ENCODE measurements at regions not wholly inside any gene's neighbourhood (a gene's known extent, or its start where the extent isn't known, plus 50 kb on each side); places are given as distances from the start of the nearest gene placed in this dataset.
"Not testable (repeated sequence)": the region's sequence is repeated elsewhere in the genome, so short reads cannot be mapped to it uniquely, and the experiment has no call there.

- no peak for DNase-seq
- Histone ChIP-seq H3K27me3 (no peaks in the 10 kb centered on the region), H3K4me1 (no peaks in the 10 kb centered on the region), H3K36me3 (no peaks in the 10 kb centered on the region), H3K4me3 (no peak overlapping the region), H3K27ac (no peak overlapping the region), H3K9me3 (no peaks in the 10 kb centered on the region)
- TF ChIP-seq POLR2AphosphoS5 (IDR thresholded peaks at IDR 0.05) = no peak
- intact Hi-C loops (cut with DNase I; ENCODE audit: low total_unique reads) = no loop called here
- 84 to 99% (median 92%) methylated on average over 2 of the region's 2 CpGs for WGBS, 5 donors
These were observed 164.9 kb downstream of the NAA11 start for GRCh38 chr4:79160962-79161361.

- DNase-seq; H3K9me3 ChIP-seq; H3K4me1 ChIP-seq; H3K27ac ChIP-seq; intact Hi-C loops (cut with DNase I; ENCODE audit: low total_unique reads); H3K4me3 ChIP-seq; H3K27me3 ChIP-seq; H3K36me3 ChIP-seq: not testable (repeated sequence)
- WGBS, 5 donors = 67 to 87% (median 76%) methylated on average over 2 of the region's 2 CpGs
These were observed 167.2 kb downstream of the NAA11 start for GRCh38 chr4:79158705-79159104.

- 57 to 65% (median 60%) methylated on average over 3 of the region's 3 CpGs for WGBS, 5 donors
- TF ChIP-seq POLR2AphosphoS5 (IDR thresholded peaks at IDR 0.05) = no peak
- TF ChIP-seq POLR2A (IDR thresholded peaks at IDR 0.05) = no peak
- no peak for TF ChIP-seq CTCF (IDR thresholded peaks at IDR 0.05)
- no peak for TF ChIP-seq EP300 (IDR thresholded peaks at IDR 0.05)
- H3K27me3 ChIP-seq = no peaks in the 10 kb centered on the region
- H3K36me3 ChIP-seq = no peaks in the 10 kb centered on the region
- no peak overlapping the region for H3K27ac ChIP-seq
- intact Hi-C loops (cut with DNase I; ENCODE audit: low total_unique reads) = no loop called here
- no peaks in the 10 kb centered on the region for H3K4me1 ChIP-seq
- no peak for DNase-seq
- H3K9me3 ChIP-seq = peaks cover 0 to 6% (median 0%) of the 10 kb centered on the region in 4 donors
- no peak overlapping the region for H3K4me3 ChIP-seq
These were observed 170.5 kb downstream of the NAA11 start for GRCh38 chr4:79155336-79155735.

- TF ChIP-seq EP300 (IDR thresholded peaks at IDR 0.05) = no peak
- no peak for TF ChIP-seq POLR2AphosphoS5 (IDR thresholded peaks at IDR 0.05)
- TF ChIP-seq CTCF (IDR thresholded peaks at IDR 0.05) = no peak
- TF ChIP-seq POLR2A (IDR thresholded peaks at IDR 0.05) = no peak
- Histone ChIP-seq H3K36me3 (no peaks in the 10 kb centered on the region), H3K9me3 (peaks cover 0 to 6% (median 0%) of the 10 kb centered on the region in 4 donors), H3K4me1 (no peaks in the 10 kb centered on the region), H3K27ac (no peak overlapping the region), H3K4me3 (no peak overlapping the region), H3K27me3 (no peaks in the 10 kb centered on the region)
- no peak for DNase-seq
- intact Hi-C loops (cut with DNase I; ENCODE audit: low total_unique reads) = no loop called here
These were observed 174.9 kb downstream of the NAA11 start for GRCh38 chr4:79150820-79151416.

- Histone ChIP-seq H3K9me3 (peaks cover 0 to 16% (median 6%) of the 10 kb centered on the region in 4 donors), H3K4me1 (no peaks in the 10 kb centered on the region), H3K4me3 (no peak overlapping the region), H3K27me3 (no peaks in the 10 kb centered on the region), H3K27ac (no peak overlapping the region), H3K36me3 (no peaks in the 10 kb centered on the region)
- TF ChIP-seq CTCF (IDR thresholded peaks at IDR 0.05) = no peak
- no peak for TF ChIP-seq EP300 (IDR thresholded peaks at IDR 0.05)
- TF ChIP-seq POLR2AphosphoS5 (IDR thresholded peaks at IDR 0.05) = no peak
- TF ChIP-seq POLR2A (IDR thresholded peaks at IDR 0.05) = no peak
- intact Hi-C loops (cut with DNase I; ENCODE audit: low total_unique reads) = no loop called here
- WGBS, 5 donors = 75 to 87% (median 83%) methylated on average over 2 of the region's 2 CpGs
- no peak for DNase-seq
These were observed 177.5 kb downstream of the NAA11 start for GRCh38 chr4:79148369-79148768.

Measured in stomach (tissue), 8 donors.